ENCODE measurements at regions not wholly inside any gene's neighbourhood (a gene's known extent, or its start where the extent isn't known, plus 50 kb on each side); places are given as distances from the start of the nearest gene placed in this dataset.

DNA sequence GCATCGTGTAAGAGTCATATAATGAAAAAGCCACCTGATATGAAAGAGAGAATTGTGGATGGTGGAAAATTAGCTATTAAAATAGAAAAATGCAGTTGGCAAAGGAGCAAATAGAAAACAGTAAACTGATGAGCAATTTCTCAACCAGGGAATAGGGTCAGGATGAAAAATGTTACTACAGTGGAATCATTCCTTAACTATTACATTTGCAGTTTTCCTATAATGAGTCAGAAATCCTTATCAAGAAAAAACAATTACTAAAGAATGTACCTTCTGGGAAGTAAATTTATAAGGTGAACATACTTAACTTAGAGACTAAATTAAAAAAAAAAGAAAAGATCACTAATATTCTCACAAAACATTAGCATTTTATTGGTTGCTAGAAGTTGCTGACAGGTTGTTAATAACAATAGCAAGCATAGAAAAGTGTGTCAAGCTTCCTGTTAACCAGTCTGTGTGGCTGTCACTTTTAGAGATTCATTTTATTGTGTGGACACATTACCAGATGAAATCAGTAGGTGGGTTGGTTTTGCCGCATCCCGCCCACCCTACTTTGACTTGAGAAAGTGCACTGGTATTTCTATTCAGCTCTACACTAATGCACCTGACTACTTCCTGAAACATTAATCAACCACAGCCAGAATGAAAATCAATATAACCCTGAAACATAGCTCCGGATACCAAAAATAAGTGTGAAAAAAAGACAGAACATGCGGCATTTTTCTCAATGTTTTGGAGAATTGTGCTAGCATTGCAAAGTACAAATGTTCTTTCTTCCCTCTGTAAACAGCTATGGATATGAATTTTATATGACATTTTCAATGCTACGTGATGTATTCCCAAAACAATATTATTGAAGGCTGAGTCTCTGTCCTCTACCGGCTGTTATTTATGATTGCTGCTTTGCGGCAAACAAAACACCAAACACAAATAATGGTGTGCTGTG is 576.7 kb downstream of the SLC16A7 start:
- no peak overlapping the region for H3K27ac ChIP-seq
- H3K27me3 ChIP-seq (ENCODE audit: insufficient read depth, low read depth), result no peaks in the 10 kb centered on the region
- no peak overlapping the region for H3K4me2 ChIP-seq
- no peaks in the 10 kb centered on the region for H3K4me1 ChIP-seq (ENCODE audit: low read depth, poor library complexity, severe bottlenecking)
- H3K9ac ChIP-seq, result no peak overlapping the region
- H2AFZ ChIP-seq (ENCODE audit: low read depth), result no peak overlapping the region
- H3K4me3 ChIP-seq (IDR thresholded peaks at IDR 0.05; ENCODE audit: insufficient read depth, low read depth, low read length), result no peak overlapping the region
- H4K20me1 ChIP-seq (ENCODE audit: insufficient read depth), result no peaks in the 10 kb centered on the region
- H3K36me3 ChIP-seq (ENCODE audit: insufficient read depth), result no peaks in the 10 kb centered on the region
- H3K79me2 ChIP-seq (ENCODE audit: insufficient read depth, low read depth), result no peaks in the 10 kb centered on the region
- no peak for TF ChIP-seq CTCF (conservative IDR thresholded peaks at IDR 0.05; ENCODE audit: low read depth, low read length)

- H3K4me1 ChIP-seq (ENCODE audit: low read depth, poor library complexity, severe bottlenecking), result no peaks in the 10 kb centered on the region
- no peak for TF ChIP-seq CTCF (conservative IDR thresholded peaks at IDR 0.05; ENCODE audit: low read depth, low read length)
- no peak overlapping the region for H3K4me2 ChIP-seq
- H3K36me3 ChIP-seq (ENCODE audit: insufficient read depth), result no peaks in the 10 kb centered on the region
- no peak overlapping the region for H3K4me3 ChIP-seq (IDR thresholded peaks at IDR 0.05; ENCODE audit: insufficient read depth, low read depth, low read length)
- no peaks in the 10 kb centered on the region for H3K27me3 ChIP-seq (ENCODE audit: insufficient read depth, low read depth)
- no peak overlapping the region for H3K27ac ChIP-seq
- no peak overlapping the region for H2AFZ ChIP-seq (ENCODE audit: low read depth)
- no peaks in the 10 kb centered on the region for H4K20me1 ChIP-seq (ENCODE audit: insufficient read depth)
- H3K79me2 ChIP-seq (ENCODE audit: insufficient read depth, low read depth), result no peaks in the 10 kb centered on the region
- H3K9ac ChIP-seq, result no peak overlapping the region
Observed at GRCh38 chr12:60173224-60174170, 577.7 kb downstream of the SLC16A7 start.

- no peaks in the 10 kb centered on the region for H3K4me1 ChIP-seq (ENCODE audit: low read depth, poor library complexity, severe bottlenecking)
- H3K27ac ChIP-seq, result no peak overlapping the region
- no peaks in the 10 kb centered on the region for H3K36me3 ChIP-seq (ENCODE audit: insufficient read depth)
- no peak overlapping the region for H3K4me3 ChIP-seq (IDR thresholded peaks at IDR 0.05; ENCODE audit: insufficient read depth, low read depth, low read length)
- no peak overlapping the region for H3K9ac ChIP-seq
- H2AFZ ChIP-seq (ENCODE audit: low read depth), result no peak overlapping the region
- no peaks in the 10 kb centered on the region for H3K27me3 ChIP-seq (ENCODE audit: insufficient read depth, low read depth)
- no peaks in the 10 kb centered on the region for H4K20me1 ChIP-seq (ENCODE audit: insufficient read depth)
- H3K4me2 ChIP-seq, result no peak overlapping the region
- no peak for TF ChIP-seq CTCF (conservative IDR thresholded peaks at IDR 0.05; ENCODE audit: low read depth, low read length)
- H3K79me2 ChIP-seq (ENCODE audit: insufficient read depth, low read depth), result no peaks in the 10 kb centered on the region
Observed at GRCh38 chr12:60174476-60174875, 578.6 kb downstream of the SLC16A7 start.

DNA sequence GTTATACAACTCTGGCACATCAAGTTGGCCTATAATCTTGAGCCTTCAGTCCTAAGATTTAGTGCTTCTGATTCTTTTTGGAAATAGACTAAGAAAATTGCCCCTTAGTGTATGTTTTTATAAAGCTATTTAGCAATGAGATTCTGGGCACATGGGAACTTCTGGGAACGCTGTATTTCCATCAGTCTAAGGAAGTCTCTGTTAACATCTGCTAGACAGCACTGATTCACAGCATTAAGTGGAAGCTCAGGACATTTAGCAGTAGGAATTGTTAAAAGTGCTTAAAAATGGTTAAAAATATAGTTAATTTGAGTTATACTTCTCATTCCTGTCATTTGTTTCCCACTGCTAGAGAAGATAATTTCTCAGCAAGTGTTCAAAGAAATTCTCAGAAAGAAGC is 579.1 kb downstream of the SLC16A7 start:
- Histone ChIP-seq H3K4me1 (ENCODE audit: low read depth, poor library complexity, severe bottlenecking) (no peaks in the 10 kb centered on the region), H3K36me3 (ENCODE audit: insufficient read depth) (no peaks in the 10 kb centered on the region), H3K27ac (no peak overlapping the region), H3K4me3 (IDR thresholded peaks at IDR 0.05; ENCODE audit: insufficient read depth, low read depth, low read length) (no peak overlapping the region), H3K4me2 (no peak overlapping the region), H3K9ac (no peak overlapping the region), H3K79me2 (ENCODE audit: insufficient read depth, low read depth) (no peaks in the 10 kb centered on the region), H3K27me3 (ENCODE audit: insufficient read depth, low read depth) (no peaks in the 10 kb centered on the region), H4K20me1 (ENCODE audit: insufficient read depth) (no peaks in the 10 kb centered on the region), H2AFZ (ENCODE audit: low read depth) (no peak overlapping the region)
- TF ChIP-seq CTCF (conservative IDR thresholded peaks at IDR 0.05; ENCODE audit: low read depth, low read length), result no peak
